HCT116 (cell line): ENCODE measurements at regions not wholly inside any gene's neighbourhood (a gene's known extent, or its start where the extent isn't known, plus 50 kb on each side); places are given as distances from the start of the nearest gene placed in this dataset.

ENCODE experiments used
- ATAC-seq: fragments of 200-7000 bp; cut with Tn5 transposase; 2 replicates; pipeline ENCODE4 v1.9.1; 2020; ENCODE audit warnings: mild to moderate bottlenecking, moderate library complexity
- BruUV-seq: library from RNA; stranded (reverse); fragments of 400-500 nt; replicated peaks from 2 replicates; lab custom pipeline; 2021; lab: Mats Ljungman, UMichigan
- CTCF ChIA-PET: fragments of 300-600 bp; sonication (Branson Sonifier 250); formaldehyde crosslinking; loops from one replicate; lab custom pipeline; 2021; ENCODE audit warnings: antibody characterized with exemption; lab: Charles Lee
- POLR2A ChIA-PET: fragments of 300-600, 350-600 bp; sonication (Branson Sonifier 250); formaldehyde crosslinking; loops from one replicate; lab custom pipeline; 2021; ENCODE audit warnings: antibody characterized with exemption; lab: Charles Lee
- RAD21 ChIA-PET, 2 experiments: fragments of 300-600 bp; sonication (Branson Sonifier 250); formaldehyde crosslinking; loops; one replicate each; lab custom pipeline; 2023; ENCODE audit warnings: low total read pairs in 2 of 2; ENCODE audit not compliant: uncharacterized antibody in 2 of 2, unreplicated experiment in 2 of 2, low non-redundant PET in 1 of 2; lab: Charles Lee
- DNase-seq: peaks from one replicate; pipeline ENCODE4 v3.0.0-alpha.2; 2010; ENCODE audit warnings: low read depth, low spot score
- H2AFZ ChIP-seq: fragments of 200-600 bp; shearing (Covaris generic), sonication (generic); 2 replicates; pipeline ENCODE4 v1.6.1; 2017; ENCODE audit warnings: low read depth, mixed run types, mixed read lengths, antibody characterized with exemption, low read length; ENCODE audit not compliant: poor library complexity, severe bottlenecking
- H3K27ac ChIP-seq: 2 replicates; pipeline ENCODE4 v1.5.1; 2012; ENCODE audit warnings: low read depth, low read length
- H3K27me3 ChIP-seq: fragments of 200-600 bp; sonication (generic); 2 replicates; pipeline ENCODE4 v1.6.1; 2016; ENCODE audit warnings: mixed run types, low read length, mixed read lengths; ENCODE audit not compliant: insufficient read depth
- H3K36me3 ChIP-seq, 2 experiments: fragments of 200-500 bp in 1 of 2; fragments of 200-600 bp in 1 of 2; sonication (Bioruptor generic) in 1 of 2; sonication (generic) in 1 of 2; 2 replicates each; pipeline versions ENCODE4 v1.5.1 to v1.6.1; 2014 to 2016; ENCODE audit warnings: low read length in 2 of 2, inconsistent platforms in 1 of 2, mixed read lengths in 1 of 2, mixed run types in 1 of 2; ENCODE audit not compliant: insufficient read depth in 2 of 2, control insufficient read depth in 1 of 2
- H3K4me1 ChIP-seq, 2 experiments: fragments of 200-600 bp in 1 of 2; sonication (generic) in 1 of 2; 2 replicates each; pipeline versions ENCODE4 v1.5.1 to v1.6.1; 2012 to 2017; ENCODE audit warnings: low read length in 2 of 2, inconsistent platforms in 1 of 2, mild to moderate bottlenecking in 1 of 2, mixed read lengths in 1 of 2, mixed run types in 1 of 2, moderate library complexity in 1 of 2; ENCODE audit not compliant: insufficient read depth in 2 of 2, control insufficient read depth in 1 of 2
- H3K4me2 ChIP-seq: fragments of 200-600 bp; sonication (generic); 2 replicates; pipeline ENCODE4 v1.6.1; 2017; ENCODE audit warnings: mixed run types, low read length, mixed read lengths
- H3K4me3 ChIP-seq, 2 experiments: fragments of 200-600 bp in 1 of 2; sonication (generic) in 1 of 2; replicated peaks in 1 of 2; 2 replicates each; pipeline ENCODE4 v1.5.1; 2011 to 2016; ENCODE audit warnings: low read length in 2 of 2, control low read depth in 1 of 2, low read depth in 1 of 2, mild to moderate bottlenecking in 1 of 2, mixed read lengths in 1 of 2, mixed run types in 1 of 2
- H3K79me2 ChIP-seq: fragments of 200-600 bp; sonication (generic); 2 replicates; pipeline ENCODE4 v1.6.1; 2017; ENCODE audit warnings: mild to moderate bottlenecking, mixed run types, low read length, moderate library complexity, mixed read lengths; ENCODE audit not compliant: insufficient read depth
- H3K9ac ChIP-seq: fragments of 200-600 bp; sonication (generic); 2 replicates; pipeline ENCODE4 v1.6.1; 2016; ENCODE audit warnings: low read length, mixed read lengths
- H3K9me2 ChIP-seq: fragments of 200-600 bp; sonication (generic), shearing (Covaris generic); 2 replicates; pipeline ENCODE4 v1.6.1; 2017; ENCODE audit warnings: mixed run types, mild to moderate bottlenecking, moderate library complexity; ENCODE audit not compliant: insufficient read depth
- H3K9me3 ChIP-seq, 2 experiments: fragments of 200-500 bp in 1 of 2; fragments of 200-600 bp in 1 of 2; sonication (Bioruptor generic) in 1 of 2; sonication (generic) in 1 of 2; 2 replicates each; pipeline ENCODE4 v1.6.1; 2014 to 2017; ENCODE audit warnings: low read length in 2 of 2, mixed read lengths in 2 of 2, inconsistent platforms in 1 of 2, low read depth in 1 of 2, mild to moderate bottlenecking in 1 of 2, mixed run types in 1 of 2, moderate library complexity in 1 of 2; ENCODE audit not compliant: control insufficient read depth in 1 of 2, insufficient read depth in 1 of 2
- H4K20me1 ChIP-seq: fragments of 200-600 bp; sonication (generic), shearing (Covaris generic); 2 replicates; pipeline ENCODE4 v1.6.1; 2017; ENCODE audit warnings: mixed run types, mild to moderate bottlenecking, moderate library complexity; ENCODE audit not compliant: insufficient read depth
- JUND ChIP-seq: IDR thresholded peaks from 2 replicates; pipeline ENCODE4 v1.6.1; 2012
- POLR2AphosphoS5 ChIP-seq: IDR thresholded peaks from 2 replicates; pipeline ENCODE4 v1.6.1; 2011; ENCODE audit warnings: mild to moderate bottlenecking, low read depth, low read length, moderate library complexity
- RAD21 ChIP-seq: IDR thresholded peaks from 2 replicates; pipeline ENCODE4 v1.6.1; 2012; ENCODE audit warnings: low read depth, mild to moderate bottlenecking
- ZFX ChIP-seq: fragments of 450-650 bp; IDR thresholded peaks from 2 replicates; pipeline ENCODE4 v1.6.1; 2017
- intact Hi-C: fragments of 100-400 bp; cut with micrococcal nuclease; formaldehyde crosslinking; loops from 2 replicates; pipeline ENCODE4 v1.10.0; 2022
- TF ChIP-seq, protein P1 (sequence below), 3 experiments: fragments of 200-600 bp in 1 of 3; sonication (generic) in 1 of 3; IDR thresholded peaks in 2 of 3; conservative IDR thresholded peaks in 1 of 3; 2 replicates each; pipeline ENCODE4 v1.5.1; 2012 to 2017; ENCODE audit warnings: low read depth in 2 of 3, low read length in 2 of 3, antibody characterized with exemption in 1 of 3, borderline replicate concordance in 1 of 3, control low read depth in 1 of 3, mild to moderate bottlenecking in 1 of 3, mixed read lengths in 1 of 3, mixed run types in 1 of 3, moderate library complexity in 1 of 3; ENCODE audit not compliant: insufficient read depth in 1 of 3
- TF ChIP-seq, protein P2 (sequence below): IDR thresholded peaks from 2 replicates; pipeline ENCODE4 v1.6.1; 2012; ENCODE audit warnings: low read depth

DNA sequence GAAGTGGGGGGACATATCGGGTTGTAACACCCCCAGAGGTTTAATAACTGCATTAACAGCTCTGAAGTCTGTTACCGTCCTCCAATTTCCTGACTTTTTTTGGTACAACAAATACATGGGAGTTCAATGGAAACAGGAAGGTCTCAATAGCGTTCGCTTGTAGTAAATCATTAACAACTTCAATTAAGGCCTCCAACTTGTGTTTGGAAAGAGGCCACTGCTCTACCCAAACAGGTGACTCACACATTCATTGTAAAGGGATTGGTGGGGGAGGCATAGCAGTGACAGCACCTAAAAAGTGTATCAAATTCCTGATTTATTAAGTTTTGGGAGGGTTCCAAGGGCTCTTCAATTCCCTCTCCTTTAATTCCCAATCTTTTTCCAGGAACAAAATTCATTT lies 1046.2 kb upstream of the AMELY start:
- Histone ChIP-seq H3K9me3 (no peaks in the 10 kb centered on the region), H3K4me1 (no peaks in the 10 kb centered on the region)
- BruUV-seq = no TSS peak
- TF ChIP-seq ZFX (no peak), JUND (no peak), RAD21 (no peak), POLR2AphosphoS5 (no peak)
- TF ChIP-seq, protein P1, sequence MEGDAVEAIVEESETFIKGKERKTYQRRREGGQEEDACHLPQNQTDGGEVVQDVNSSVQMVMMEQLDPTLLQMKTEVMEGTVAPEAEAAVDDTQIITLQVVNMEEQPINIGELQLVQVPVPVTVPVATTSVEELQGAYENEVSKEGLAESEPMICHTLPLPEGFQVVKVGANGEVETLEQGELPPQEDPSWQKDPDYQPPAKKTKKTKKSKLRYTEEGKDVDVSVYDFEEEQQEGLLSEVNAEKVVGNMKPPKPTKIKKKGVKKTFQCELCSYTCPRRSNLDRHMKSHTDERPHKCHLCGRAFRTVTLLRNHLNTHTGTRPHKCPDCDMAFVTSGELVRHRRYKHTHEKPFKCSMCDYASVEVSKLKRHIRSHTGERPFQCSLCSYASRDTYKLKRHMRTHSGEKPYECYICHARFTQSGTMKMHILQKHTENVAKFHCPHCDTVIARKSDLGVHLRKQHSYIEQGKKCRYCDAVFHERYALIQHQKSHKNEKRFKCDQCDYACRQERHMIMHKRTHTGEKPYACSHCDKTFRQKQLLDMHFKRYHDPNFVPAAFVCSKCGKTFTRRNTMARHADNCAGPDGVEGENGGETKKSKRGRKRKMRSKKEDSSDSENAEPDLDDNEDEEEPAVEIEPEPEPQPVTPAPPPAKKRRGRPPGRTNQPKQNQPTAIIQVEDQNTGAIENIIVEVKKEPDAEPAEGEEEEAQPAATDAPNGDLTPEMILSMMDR (IDR thresholded peaks at IDR 0.05 in 2 of 3, conservative IDR thresholded peaks at IDR 0.05 in 1 of 3; ENCODE audit: borderline replicate concordance in 1 of 3, insufficient read depth in 1 of 3, low read depth in 2 of 3, low read length in 2 of 3) = no peak
- TF ChIP-seq, protein P2, sequence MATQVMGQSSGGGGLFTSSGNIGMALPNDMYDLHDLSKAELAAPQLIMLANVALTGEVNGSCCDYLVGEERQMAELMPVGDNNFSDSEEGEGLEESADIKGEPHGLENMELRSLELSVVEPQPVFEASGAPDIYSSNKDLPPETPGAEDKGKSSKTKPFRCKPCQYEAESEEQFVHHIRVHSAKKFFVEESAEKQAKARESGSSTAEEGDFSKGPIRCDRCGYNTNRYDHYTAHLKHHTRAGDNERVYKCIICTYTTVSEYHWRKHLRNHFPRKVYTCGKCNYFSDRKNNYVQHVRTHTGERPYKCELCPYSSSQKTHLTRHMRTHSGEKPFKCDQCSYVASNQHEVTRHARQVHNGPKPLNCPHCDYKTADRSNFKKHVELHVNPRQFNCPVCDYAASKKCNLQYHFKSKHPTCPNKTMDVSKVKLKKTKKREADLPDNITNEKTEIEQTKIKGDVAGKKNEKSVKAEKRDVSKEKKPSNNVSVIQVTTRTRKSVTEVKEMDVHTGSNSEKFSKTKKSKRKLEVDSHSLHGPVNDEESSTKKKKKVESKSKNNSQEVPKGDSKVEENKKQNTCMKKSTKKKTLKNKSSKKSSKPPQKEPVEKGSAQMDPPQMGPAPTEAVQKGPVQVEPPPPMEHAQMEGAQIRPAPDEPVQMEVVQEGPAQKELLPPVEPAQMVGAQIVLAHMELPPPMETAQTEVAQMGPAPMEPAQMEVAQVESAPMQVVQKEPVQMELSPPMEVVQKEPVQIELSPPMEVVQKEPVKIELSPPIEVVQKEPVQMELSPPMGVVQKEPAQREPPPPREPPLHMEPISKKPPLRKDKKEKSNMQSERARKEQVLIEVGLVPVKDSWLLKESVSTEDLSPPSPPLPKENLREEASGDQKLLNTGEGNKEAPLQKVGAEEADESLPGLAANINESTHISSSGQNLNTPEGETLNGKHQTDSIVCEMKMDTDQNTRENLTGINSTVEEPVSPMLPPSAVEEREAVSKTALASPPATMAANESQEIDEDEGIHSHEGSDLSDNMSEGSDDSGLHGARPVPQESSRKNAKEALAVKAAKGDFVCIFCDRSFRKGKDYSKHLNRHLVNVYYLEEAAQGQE = no peak
- TF ChIP-seq, all 23 proteins: peak for 0
- no peaks in the 10 kb centered on the region for H3K79me2 ChIP-seq
- no peak overlapping the region for H3K4me3 ChIP-seq
- no peak for DNase-seq
- no peaks in the 10 kb centered on the region for H3K9me2 ChIP-seq
- ChIA-PET POLR2A (no interaction called here), CTCF (no interaction called here), RAD21 (no interaction called here)
- no peaks in the 10 kb centered on the region for H3K36me3 ChIP-seq
- no peak overlapping the region for H3K27ac ChIP-seq
- H3K4me2 ChIP-seq = no peak overlapping the region
- H2AFZ ChIP-seq = no peak overlapping the region
- intact Hi-C loops = no loop called here
- H3K9ac ChIP-seq = no peak overlapping the region
- no peaks in the 10 kb centered on the region for H3K27me3 ChIP-seq
- no peak for ATAC-seq
- H4K20me1 ChIP-seq = no peaks in the 10 kb centered on the region
